ENCODE measurements at regions not wholly inside any gene's neighbourhood (a gene's known extent, or its start where the extent isn't known, plus 50 kb on each side); places are given as distances from the start of the nearest gene placed in this dataset.
A peak's percentile ranks its signal among the peaks of the same experiment; 100 is the strongest.
"Not testable (repeated sequence)": the region's sequence is repeated elsewhere in the genome, so short reads cannot be mapped to it uniquely, and the experiment has no call there.

DNA sequence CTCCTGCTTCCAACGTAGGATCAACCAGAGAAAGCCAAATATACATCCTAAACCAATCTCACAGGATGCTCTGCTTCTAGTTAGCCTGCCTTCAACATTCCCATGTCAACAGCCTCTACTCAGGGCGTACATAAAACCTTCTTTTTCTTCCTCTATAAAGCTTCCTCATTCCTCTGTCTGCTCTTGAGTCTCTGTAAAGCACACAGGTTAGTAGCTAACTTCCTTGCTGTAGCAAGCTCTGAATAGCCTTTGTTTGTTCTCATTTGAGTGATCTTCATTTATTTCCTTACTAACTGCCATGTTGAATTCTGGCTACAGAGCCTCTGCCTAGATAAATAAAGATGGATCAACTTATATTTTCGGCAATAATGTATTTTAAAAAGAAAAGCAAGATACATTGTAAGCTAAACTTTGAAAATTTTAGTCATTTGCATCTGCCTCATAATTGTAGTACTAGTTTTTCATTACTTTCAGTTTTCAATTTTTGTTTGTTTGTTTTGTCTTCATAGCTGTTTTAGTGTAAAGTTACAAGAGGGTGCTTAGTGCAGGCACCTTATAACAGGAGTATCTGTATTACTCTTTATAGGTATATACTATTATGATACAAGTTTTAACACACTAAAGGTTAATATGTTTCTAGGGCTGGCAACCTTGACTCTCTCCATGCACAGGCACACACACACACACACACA is 498.2 kb downstream of the PYDC2 start:
- no peak for DNase-seq (ENCODE audit: low read depth in 4 of 4, low spot score in 2 of 4)

- DNase-seq (ENCODE audit: low read depth in 4 of 4, low spot score in 2 of 4): peak in 3 of 4 donors; percentile 20 to 55 (median 31)
Observed at GRCh38 chr3:191959876-191960413, 499.0 kb downstream of the PYDC2 start.

DNA sequence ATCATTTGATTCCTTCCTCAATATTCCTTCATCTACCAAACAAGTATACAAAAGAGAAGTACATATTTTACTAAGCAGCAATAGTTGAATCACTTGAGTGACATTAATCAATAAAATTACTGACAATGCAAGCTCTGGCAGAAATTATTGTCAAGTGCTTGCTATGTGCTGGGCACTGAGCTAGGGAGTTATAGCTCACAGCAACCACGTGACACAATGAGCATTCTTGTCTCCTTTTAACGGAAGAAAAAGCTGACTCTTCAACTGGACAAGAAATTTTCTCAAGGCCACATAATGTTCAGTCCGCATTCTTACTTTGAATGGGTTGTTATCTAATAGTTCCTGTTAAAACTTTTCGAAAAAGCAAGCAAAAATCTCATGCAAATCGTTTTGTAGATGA is 500.1 kb downstream of the PYDC2 start:
- DNase-seq (ENCODE audit: low read depth in 4 of 4, low spot score in 2 of 4): no peak

GRCh38 chr3:191961529-191961928 is 500.6 kb downstream of the PYDC2 start:
- DNase-seq (ENCODE audit: low read depth in 4 of 4, low spot score in 2 of 4): no peak

- DNase-seq (ENCODE audit: low read depth in 4 of 4, low spot score in 2 of 4): no peak
Observed at GRCh38 chr3:191962324-191962723, 501.4 kb downstream of the PYDC2 start.

DNA sequence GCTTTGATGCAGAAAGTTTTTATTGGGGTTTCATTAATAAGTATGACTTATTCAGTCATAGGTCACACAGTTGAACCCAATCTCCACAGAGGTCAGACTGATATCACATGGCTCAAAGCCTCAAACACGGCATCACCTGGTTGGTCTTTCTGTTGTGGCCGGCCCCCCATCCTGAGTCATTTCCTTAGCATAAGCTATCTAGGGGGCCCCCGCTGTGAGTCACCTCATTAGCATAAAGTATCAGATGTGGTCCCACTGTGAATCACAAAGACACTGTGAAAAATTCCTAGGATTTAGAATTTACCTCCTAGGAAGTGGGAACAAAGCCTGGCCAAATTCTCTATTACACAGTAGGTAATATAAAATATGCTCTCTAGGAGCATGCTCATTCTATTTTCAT is 502.2 kb downstream of the PYDC2 start:
- no peak for DNase-seq (ENCODE audit: low read depth in 4 of 4, low spot score in 2 of 4)

DNA sequence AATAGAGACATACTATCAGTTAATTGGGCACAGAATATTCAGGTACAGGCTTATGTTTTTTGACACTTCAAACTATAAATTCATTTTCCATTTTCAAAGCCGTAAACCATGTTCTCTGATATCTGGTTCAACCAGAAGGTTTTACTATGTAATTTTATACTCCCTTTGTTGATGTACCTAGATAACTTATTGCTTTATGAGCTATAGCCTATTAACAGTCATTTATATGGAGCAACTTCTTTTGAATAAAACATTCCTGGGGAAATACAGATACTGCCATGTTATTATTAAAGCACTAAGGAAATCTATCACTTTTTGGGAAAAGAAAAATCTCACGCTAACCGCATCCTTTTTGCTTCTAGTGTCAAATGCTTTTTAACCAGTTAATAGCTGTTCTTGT is 505.6 kb downstream of the PYDC2 start:
- no peak for DNase-seq (ENCODE audit: low read depth in 4 of 4, low spot score in 2 of 4)

DNA sequence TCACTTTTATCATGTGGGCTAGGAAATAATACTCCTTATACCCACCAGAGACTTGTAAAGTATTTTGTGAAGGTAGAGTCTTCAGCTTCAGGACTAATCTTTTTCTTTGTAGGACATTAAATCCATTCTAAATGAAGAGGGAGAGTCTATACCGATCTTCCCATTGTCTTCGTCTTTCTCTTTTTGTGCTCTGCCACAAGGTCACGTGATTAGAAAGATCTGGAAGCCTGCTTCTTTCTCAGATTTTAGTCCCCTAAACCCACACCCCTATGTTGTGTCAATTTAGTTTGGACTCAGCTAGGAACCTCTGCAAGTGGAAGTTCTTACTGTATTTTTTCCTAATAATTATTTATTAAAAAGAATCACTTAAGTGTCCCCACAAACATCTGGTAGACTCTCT is 507.3 kb downstream of the PYDC2 start:
- no peak for DNase-seq (ENCODE audit: low read depth in 4 of 4, low spot score in 2 of 4)

DNA sequence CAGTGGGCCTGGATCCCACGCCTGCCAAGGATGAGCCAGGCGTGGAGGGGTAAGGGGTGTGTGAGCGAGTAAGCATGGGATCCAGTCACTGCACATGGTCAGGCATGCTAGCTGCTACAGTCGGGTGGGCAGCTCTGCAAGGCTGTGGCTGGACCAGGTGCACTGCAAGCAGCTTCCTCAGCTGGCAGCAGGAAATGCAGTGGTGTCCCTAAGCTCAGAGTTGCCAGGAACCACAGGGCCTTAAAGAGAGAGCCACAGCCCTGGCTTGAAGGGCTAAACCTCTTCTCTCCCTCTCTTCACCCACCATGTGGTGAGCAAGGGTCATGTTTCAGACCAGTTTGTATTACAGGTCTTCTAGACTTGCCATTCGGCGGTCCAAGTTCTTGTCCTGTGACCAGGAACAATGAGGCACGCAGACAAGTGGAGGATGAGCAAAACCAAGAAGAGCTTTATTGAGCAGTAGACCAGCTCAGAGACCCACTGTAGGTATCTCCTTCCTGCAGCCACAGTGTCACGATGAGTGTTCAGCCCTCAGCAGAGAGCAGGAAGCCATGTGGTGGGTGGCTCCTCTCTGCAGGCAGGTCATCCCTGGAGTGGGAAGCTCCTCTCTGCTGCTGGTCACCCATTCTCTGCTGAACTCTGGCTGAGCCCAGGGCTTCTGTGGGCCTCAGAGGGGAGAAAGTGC is 511.9 kb downstream of the PYDC2 start:
- no peak for DNase-seq (ENCODE audit: low read depth in 4 of 4, low spot score in 2 of 4)

GRCh38 chr3:191973820-191974219 is 512.9 kb downstream of the PYDC2 start:
- DNase-seq (ENCODE audit: low read depth in 4 of 4, low spot score in 2 of 4): no peak

GRCh38 chr3:191975936-191976335 is 515.0 kb downstream of the PYDC2 start:
- no peak for DNase-seq (ENCODE audit: low read depth in 4 of 4, low spot score in 2 of 4)

- no peak for DNase-seq (ENCODE audit: low read depth in 4 of 4, low spot score in 2 of 4)
Observed at GRCh38 chr3:191980443-191980842, 519.5 kb downstream of the PYDC2 start.

- no peak for DNase-seq (ENCODE audit: low read depth in 4 of 4, low spot score in 2 of 4)
Observed at GRCh38 chr3:191982481-191982880, 521.5 kb downstream of the PYDC2 start.

DNA sequence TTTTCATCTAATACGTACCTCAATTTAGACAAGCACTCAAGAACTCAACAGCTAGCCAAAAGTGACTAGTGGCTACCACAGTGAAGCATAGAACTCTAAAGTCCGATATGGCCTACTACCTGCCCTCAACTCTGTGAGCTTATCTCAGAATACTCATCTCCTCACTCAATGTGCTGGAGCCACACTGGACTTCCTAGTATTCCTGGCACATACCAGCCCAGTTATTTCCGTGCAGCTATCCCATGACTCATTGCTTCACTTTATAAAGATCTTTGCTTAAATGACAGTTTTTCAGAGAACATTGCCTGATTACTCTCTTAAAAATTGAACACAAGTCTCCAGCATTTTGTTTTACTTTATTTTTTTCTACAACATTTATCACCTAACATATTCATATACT is 524.7 kb downstream of the PYDC2 start:
- DNase-seq (ENCODE audit: low read depth in 4 of 4, low spot score in 2 of 4): no peak

- no peak for DNase-seq (ENCODE audit: low read depth in 4 of 4, low spot score in 2 of 4)
Observed at GRCh38 chr3:191987831-191988350, 526.9 kb downstream of the PYDC2 start.

DNA sequence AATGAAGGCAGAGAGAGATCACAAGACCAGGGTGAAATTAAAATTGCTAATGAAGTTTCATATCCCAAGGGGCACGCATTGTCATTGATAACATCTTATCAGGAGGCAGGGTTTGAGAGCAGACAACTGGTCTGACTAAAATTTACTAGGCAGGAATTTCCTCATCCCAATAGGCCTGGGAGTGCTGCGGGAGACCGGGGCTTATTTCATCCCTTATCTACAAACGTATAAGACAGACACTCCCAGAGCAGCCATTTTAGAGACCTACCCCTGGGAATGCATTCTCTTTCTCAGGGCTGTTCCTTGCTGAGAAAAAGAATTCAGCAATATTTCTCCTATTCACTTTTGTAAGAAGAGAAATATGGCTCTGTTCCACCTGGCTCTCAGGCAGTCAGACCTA is 533.0 kb downstream of the PYDC2 start:
- DNase-seq (ENCODE audit: low read depth in 4 of 4, low spot score in 2 of 4): not testable (repeated sequence)

GRCh38 chr3:191997093-191997492 is 536.1 kb downstream of the PYDC2 start:
- DNase-seq (ENCODE audit: low read depth in 4 of 4, low spot score in 2 of 4): no peak

GRCh38 chr3:191997579-191998268 is 536.8 kb downstream of the PYDC2 start:
- no peak for DNase-seq (ENCODE audit: low read depth in 4 of 4, low spot score in 2 of 4)

DNA sequence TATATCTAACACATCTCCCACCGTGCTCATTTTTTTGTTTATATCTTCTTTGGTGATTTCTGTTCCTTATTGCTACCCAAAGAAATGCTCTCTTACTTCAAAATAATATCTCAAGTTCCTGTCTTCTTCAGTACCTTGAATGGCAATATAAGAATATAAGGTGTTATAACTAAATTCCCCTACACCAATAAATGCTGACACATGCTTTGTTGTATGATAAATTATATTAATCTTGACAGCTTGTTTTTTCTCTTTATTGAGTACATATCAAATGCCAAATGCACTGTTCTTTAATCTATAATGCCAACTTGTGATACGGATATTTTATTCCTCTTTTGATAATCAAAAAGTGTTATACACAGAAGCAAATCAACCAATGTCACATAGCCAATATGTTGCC is 540.3 kb downstream of the PYDC2 start:
- no peak for DNase-seq (ENCODE audit: low read depth in 4 of 4, low spot score in 2 of 4)

DNA sequence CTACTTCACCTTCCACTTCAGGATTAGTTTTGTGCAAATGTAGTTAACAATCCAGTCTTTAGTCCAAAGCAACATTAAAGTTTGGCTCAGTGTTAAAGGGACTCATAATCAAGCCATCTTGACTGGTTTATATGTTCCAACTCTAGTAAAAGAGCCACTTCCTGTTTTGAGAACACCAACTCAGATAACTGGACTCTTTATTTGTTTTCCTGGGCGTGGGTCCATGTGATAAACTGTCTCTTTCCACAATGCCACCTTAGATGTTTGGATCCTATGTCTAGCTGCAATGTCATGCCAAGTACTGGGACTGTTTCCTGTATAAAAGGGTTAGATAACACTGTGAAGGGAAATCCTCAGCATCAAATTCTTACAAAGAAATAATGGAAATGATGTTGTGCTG is 545.0 kb downstream of the PYDC2 start:
- no peak for DNase-seq (ENCODE audit: low read depth in 4 of 4, low spot score in 2 of 4)

GRCh38 chr3:192009903-192010302 is 548.9 kb downstream of the PYDC2 start:
- DNase-seq (ENCODE audit: low read depth in 4 of 4, low spot score in 2 of 4): no peak
